ENCODE measurements at regions not wholly inside any gene's neighbourhood (a gene's known extent, or its start where the extent isn't known, plus 50 kb on each side); places are given as distances from the start of the nearest gene placed in this dataset.

DNA sequence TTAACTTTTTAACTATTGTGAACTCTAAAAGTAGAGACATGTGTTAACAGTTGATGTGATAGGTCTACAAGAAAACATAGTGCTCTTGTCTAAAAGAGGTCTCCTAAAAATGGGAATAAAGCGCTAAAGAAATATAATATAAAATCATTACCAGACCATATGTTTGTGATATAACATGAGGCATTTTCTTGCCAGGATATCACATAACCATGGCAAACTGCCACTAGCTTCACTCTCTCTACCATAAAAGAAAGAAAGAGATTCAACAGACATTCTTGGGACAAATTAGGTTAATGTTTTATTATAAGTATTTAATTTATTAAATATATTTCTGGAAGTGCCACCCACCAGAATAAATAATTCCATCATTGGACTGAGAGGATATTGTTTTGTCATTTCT is 115.0 kb downstream of the TMEM26 start:
- CTCF ChIA-PET: interaction anchor here (0.5 kb wide), 1 partner anchor 15 kb away, joined by 4 read pairs; no protein-coding TSS in a partner anchor
- peaks cover 6% of the 10 kb centered on the region for H3K9me3 Mint-ChIP-seq
- H3K4me1 Mint-ChIP-seq: no peaks in the 10 kb centered on the region
- DNase-seq (ENCODE audit: low spot score): no peak
- no peak overlapping the region for H3K4me3 Mint-ChIP-seq
- no peak for ATAC-seq
- no peaks in the 10 kb centered on the region for H3K27me3 Mint-ChIP-seq (ENCODE audit: low read depth)
- POLR2A ChIA-PET: no interaction called here
- no peaks in the 10 kb centered on the region; the same call in 1 of the 2 replicates for H3K36me3 Mint-ChIP-seq
- no peak overlapping the region for H3K27ac Mint-ChIP-seq
- TF ChIP-seq PRDM15 (CRISPR knock-in tag; IDR thresholded peaks at IDR 0.05): no peak
- TF ChIP-seq ZNF396 (CRISPR knock-in tag; IDR thresholded peaks at IDR 0.05; ENCODE audit: borderline replicate concordance): no peak
- TF ChIP-seq, protein P1, sequence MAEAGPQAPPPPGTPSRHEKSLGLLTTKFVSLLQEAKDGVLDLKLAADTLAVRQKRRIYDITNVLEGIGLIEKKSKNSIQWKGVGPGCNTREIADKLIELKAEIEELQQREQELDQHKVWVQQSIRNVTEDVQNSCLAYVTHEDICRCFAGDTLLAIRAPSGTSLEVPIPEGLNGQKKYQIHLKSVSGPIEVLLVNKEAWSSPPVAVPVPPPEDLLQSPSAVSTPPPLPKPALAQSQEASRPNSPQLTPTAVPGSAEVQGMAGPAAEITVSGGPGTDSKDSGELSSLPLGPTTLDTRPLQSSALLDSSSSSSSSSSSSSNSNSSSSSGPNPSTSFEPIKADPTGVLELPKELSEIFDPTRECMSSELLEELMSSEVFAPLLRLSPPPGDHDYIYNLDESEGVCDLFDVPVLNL (CRISPR knock-in tag; IDR thresholded peaks at IDR 0.05; ENCODE audit: borderline replicate concordance, low read depth): no peak
- TF ChIP-seq GRHL2 (CRISPR knock-in tag; IDR thresholded peaks at IDR 0.05; ENCODE audit: insufficient replicate concordance, severe bottlenecking): no peak
- no peak for TF ChIP-seq ZNF423 (CRISPR knock-in tag; IDR thresholded peaks at IDR 0.05)
- TF ChIP-seq, protein P2, sequence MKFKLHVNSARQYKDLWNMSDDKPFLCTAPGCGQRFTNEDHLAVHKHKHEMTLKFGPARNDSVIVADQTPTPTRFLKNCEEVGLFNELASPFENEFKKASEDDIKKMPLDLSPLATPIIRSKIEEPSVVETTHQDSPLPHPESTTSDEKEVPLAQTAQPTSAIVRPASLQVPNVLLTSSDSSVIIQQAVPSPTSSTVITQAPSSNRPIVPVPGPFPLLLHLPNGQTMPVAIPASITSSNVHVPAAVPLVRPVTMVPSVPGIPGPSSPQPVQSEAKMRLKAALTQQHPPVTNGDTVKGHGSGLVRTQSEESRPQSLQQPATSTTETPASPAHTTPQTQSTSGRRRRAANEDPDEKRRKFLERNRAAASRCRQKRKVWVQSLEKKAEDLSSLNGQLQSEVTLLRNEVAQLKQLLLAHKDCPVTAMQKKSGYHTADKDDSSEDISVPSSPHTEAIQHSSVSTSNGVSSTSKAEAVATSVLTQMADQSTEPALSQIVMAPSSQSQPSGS (CRISPR knock-in tag; IDR thresholded peaks at IDR 0.05; ENCODE audit: borderline replicate concordance, low read depth): no peak
- TF ChIP-seq ATF3 (CRISPR knock-in tag; conservative IDR thresholded peaks at IDR 0.05): no peak
- no peak for TF ChIP-seq FOXP1 (CRISPR knock-in tag; IDR thresholded peaks at IDR 0.05; ENCODE audit: borderline replicate concordance)
- TF ChIP-seq CBFB (CRISPR knock-in tag; IDR thresholded peaks at IDR 0.05; ENCODE audit: low read depth): no peak
- no peak for TF ChIP-seq JUN (CRISPR knock-in tag; IDR thresholded peaks at IDR 0.05)
- no peak for TF ChIP-seq FOXP4 (CRISPR knock-in tag; IDR thresholded peaks at IDR 0.05)
- no peak for TF ChIP-seq NR3C1 (CRISPR knock-in tag; conservative IDR thresholded peaks at IDR 0.05; ENCODE audit: low read depth)
- no peak for TF ChIP-seq ZNF416 (CRISPR knock-in tag; IDR thresholded peaks at IDR 0.05)
- TF ChIP-seq, protein P3, sequence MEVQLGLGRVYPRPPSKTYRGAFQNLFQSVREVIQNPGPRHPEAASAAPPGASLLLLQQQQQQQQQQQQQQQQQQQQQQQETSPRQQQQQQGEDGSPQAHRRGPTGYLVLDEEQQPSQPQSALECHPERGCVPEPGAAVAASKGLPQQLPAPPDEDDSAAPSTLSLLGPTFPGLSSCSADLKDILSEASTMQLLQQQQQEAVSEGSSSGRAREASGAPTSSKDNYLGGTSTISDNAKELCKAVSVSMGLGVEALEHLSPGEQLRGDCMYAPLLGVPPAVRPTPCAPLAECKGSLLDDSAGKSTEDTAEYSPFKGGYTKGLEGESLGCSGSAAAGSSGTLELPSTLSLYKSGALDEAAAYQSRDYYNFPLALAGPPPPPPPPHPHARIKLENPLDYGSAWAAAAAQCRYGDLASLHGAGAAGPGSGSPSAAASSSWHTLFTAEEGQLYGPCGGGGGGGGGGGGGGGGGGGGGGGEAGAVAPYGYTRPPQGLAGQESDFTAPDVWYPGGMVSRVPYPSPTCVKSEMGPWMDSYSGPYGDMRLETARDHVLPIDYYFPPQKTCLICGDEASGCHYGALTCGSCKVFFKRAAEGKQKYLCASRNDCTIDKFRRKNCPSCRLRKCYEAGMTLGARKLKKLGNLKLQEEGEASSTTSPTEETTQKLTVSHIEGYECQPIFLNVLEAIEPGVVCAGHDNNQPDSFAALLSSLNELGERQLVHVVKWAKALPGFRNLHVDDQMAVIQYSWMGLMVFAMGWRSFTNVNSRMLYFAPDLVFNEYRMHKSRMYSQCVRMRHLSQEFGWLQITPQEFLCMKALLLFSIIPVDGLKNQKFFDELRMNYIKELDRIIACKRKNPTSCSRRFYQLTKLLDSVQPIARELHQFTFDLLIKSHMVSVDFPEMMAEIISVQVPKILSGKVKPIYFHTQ (CRISPR knock-in tag; IDR thresholded peaks at IDR 0.05): no peak
- TF ChIP-seq USF1 (CRISPR knock-in tag; IDR thresholded peaks at IDR 0.05): no peak
- no peak for TF ChIP-seq FOXJ3 (CRISPR knock-in tag; IDR thresholded peaks at IDR 0.05; ENCODE audit: borderline replicate concordance)
